Neural progenitor cell (in vitro differentiated cells): ENCODE measurements at regions not wholly inside any gene's neighbourhood (a gene's known extent, or its start where the extent isn't known, plus 50 kb on each side); places are given as distances from the start of the nearest gene placed in this dataset.

Source experiments
- DNase-seq: peaks from one replicate; pipeline ENCODE4 v3.0.0-alpha.2; 2016; ENCODE audit warnings: low spot score
- H2AFZ ChIP-seq: fragments of 200-600 bp; sonication (generic); replicated peaks from 2 replicates; pipeline ENCODE4 v1.6.1; 2016; ENCODE audit warnings: antibody characterized with exemption
- H3F3A ChIP-seq: fragments of 200-600 bp; sonication (generic); 2 replicates; pipeline ENCODE4 v1.6.1; 2016; ENCODE audit warnings: antibody characterized with exemption, low read depth
- H3K27ac ChIP-seq: fragments of 200-600 bp; sonication (generic); 2 replicates; pipeline ENCODE4 v1.5.1; 2016; ENCODE audit warnings: mild to moderate bottlenecking
- H3K27me3 ChIP-seq: fragments of 200-600 bp; sonication (generic); 2 replicates; pipeline ENCODE4 v1.6.1; 2016; ENCODE audit warnings: mild to moderate bottlenecking, moderate library complexity
- H3K36me3 ChIP-seq: fragments of 200-600 bp; sonication (generic); 2 replicates; pipeline ENCODE4 v1.5.1; 2016
- H3K4me1 ChIP-seq: fragments of 200-600 bp; sonication (generic); 2 replicates; pipeline ENCODE4 v1.6.1; 2016; ENCODE audit warnings: mixed run types
- H3K4me2 ChIP-seq: fragments of 200-600 bp; sonication (generic); 2 replicates; pipeline ENCODE4 v1.6.1; 2016
- H3K4me3 ChIP-seq: fragments of 200-600 bp; sonication (generic); 2 replicates; pipeline ENCODE4 v1.5.1; 2016
- H3K79me2 ChIP-seq: fragments of 200-600 bp; sonication (generic); 2 replicates; pipeline ENCODE4 v1.6.1; 2016; ENCODE audit warnings: low read depth
- H3K9ac ChIP-seq: fragments of 200-600 bp; sonication (generic); 2 replicates; pipeline ENCODE4 v1.6.1; 2016
- H3K9me3 ChIP-seq: fragments of 200-600 bp; sonication (generic); 2 replicates; pipeline ENCODE4 v1.5.1; 2016; ENCODE audit warnings: low read depth
- H4K20me1 ChIP-seq: fragments of 200-600 bp; sonication (generic); 2 replicates; pipeline ENCODE4 v1.6.1; 2016; ENCODE audit warnings: low read depth
- H3K27ac Mint-ChIP-seq: 3 replicates; pipeline ENCODE4 v1.8.0; 2021; ENCODE audit warnings: mixed read lengths
- H3K27me3 Mint-ChIP-seq: 2 replicates; pipeline ENCODE4 v1.8.0; 2022; ENCODE audit warnings: low read depth, mild to moderate bottlenecking, inconsistent platforms, moderate library complexity, mixed read lengths; ENCODE audit not compliant: insufficient read depth
- H3K36me3 Mint-ChIP-seq: 3 replicates; pipeline ENCODE4 v1.8.0; 2021; ENCODE audit warnings: mixed read lengths
- H3K4me1 Mint-ChIP-seq: 3 replicates; pipeline ENCODE4 v1.8.0; 2021; ENCODE audit warnings: mixed read lengths
- H3K4me3 Mint-ChIP-seq: 3 replicates; pipeline ENCODE4 v1.8.0; 2021; ENCODE audit warnings: mild to moderate bottlenecking, moderate library complexity, mixed read lengths
- H3K9me3 Mint-ChIP-seq: 3 replicates; pipeline ENCODE4 v1.8.0; 2020; ENCODE audit warnings: mixed read lengths
- CTCF ChIP-seq: fragments of 200-600 bp; sonication (generic); IDR thresholded peaks from 2 replicates; pipeline ENCODE4 v1.5.1; 2017; ENCODE audit warnings: antibody characterized with exemption, mild to moderate bottlenecking
- EZH2 ChIP-seq: fragments of 200-600 bp; sonication (generic); IDR thresholded peaks from 2 replicates; pipeline ENCODE4 v1.6.1; 2017; ENCODE audit warnings: antibody characterized with exemption, mild to moderate bottlenecking, moderate library complexity
- EZH2phosphoT487 ChIP-seq: fragments of 200-600 bp; sonication (generic); IDR thresholded peaks from 2 replicates; pipeline ENCODE4 v1.6.1; 2017; ENCODE audit warnings: antibody characterized with exemption

- Histone ChIP-seq H4K20me1 (no peaks in the 10 kb centered on the region), H3F3A (peaks cover 17% of the 10 kb centered on the region), H3K79me2 (no peaks in the 10 kb centered on the region), H3K4me1 (peaks cover 18% of the 10 kb centered on the region), H3K36me3 (no peaks in the 10 kb centered on the region), H2AFZ (no peak overlapping the region), H3K27me3 (no peaks in the 10 kb centered on the region), H3K27ac (no peak overlapping the region), H3K4me2 (no peak overlapping the region), H3K9ac (no peak overlapping the region), H3K4me3 (no peak overlapping the region), H3K9me3 (no peaks in the 10 kb centered on the region)
- Mint-ChIP-seq H3K4me3 (no peak overlapping the region), H3K4me1 (peaks cover 28% of the 10 kb centered on the region), H3K9me3 (peaks cover 4% of the 10 kb centered on the region), H3K27ac (no peak overlapping the region), H3K36me3 (no peaks in the 10 kb centered on the region), H3K27me3 (peaks cover 32% of the 10 kb centered on the region)
- no peak for DNase-seq
- TF ChIP-seq CTCF (no peak), EZH2 (no peak), EZH2phosphoT487 (no peak)
Measured at GRCh38 chr16:86768228-86768791, 190.0 kb downstream of the FOXL1 start.

GRCh38 chr16:86768999-86769398, 190.7 kb downstream of the FOXL1 start:
- Mint-ChIP-seq H3K36me3 (no peaks in the 10 kb centered on the region), H3K4me3 (no peak overlapping the region), H3K27ac (no peak overlapping the region), H3K9me3 (peaks cover 4% of the 10 kb centered on the region), H3K27me3 (peaks cover 32% of the 10 kb centered on the region), H3K4me1 (peaks cover 30% of the 10 kb centered on the region)
- Histone ChIP-seq H3K9me3 (no peaks in the 10 kb centered on the region), H3K4me3 (no peak overlapping the region), H3K27ac (no peak overlapping the region), H2AFZ (no peak overlapping the region), H3K4me2 (no peak overlapping the region), H3K79me2 (no peaks in the 10 kb centered on the region), H3K36me3 (no peaks in the 10 kb centered on the region), H3K9ac (no peak overlapping the region), H3F3A (peaks cover 23% of the 10 kb centered on the region), H3K27me3 (no peaks in the 10 kb centered on the region), H4K20me1 (no peaks in the 10 kb centered on the region), H3K4me1 (peaks cover 18% of the 10 kb centered on the region)
- no peak for TF ChIP-seq EZH2phosphoT487
- no peak for TF ChIP-seq EZH2
- no peak for TF ChIP-seq CTCF
- no peak for DNase-seq

- no peak for TF ChIP-seq CTCF
- TF ChIP-seq EZH2phosphoT487 = no peak
- TF ChIP-seq EZH2 = no peak
- Histone ChIP-seq H3K9ac (no peak overlapping the region), H3K9me3 (no peaks in the 10 kb centered on the region), H3K27ac (no peak overlapping the region), H4K20me1 (no peaks in the 10 kb centered on the region), H3K4me3 (no peak overlapping the region), H3K79me2 (no peaks in the 10 kb centered on the region), H3F3A (peaks cover 15% of the 10 kb centered on the region), H3K36me3 (no peaks in the 10 kb centered on the region), H3K4me2 (no peak overlapping the region), H3K4me1 (peaks cover 26% of the 10 kb centered on the region), H2AFZ (no peak overlapping the region), H3K27me3 (no peaks in the 10 kb centered on the region)
- Mint-ChIP-seq H3K4me3 (no peak overlapping the region), H3K9me3 (peaks cover 4% of the 10 kb centered on the region), H3K27ac (no peak overlapping the region), H3K27me3 (peaks cover 31% of the 10 kb centered on the region), H3K4me1 (peaks cover 43% of the 10 kb centered on the region), H3K36me3 (no peaks in the 10 kb centered on the region)
- DNase-seq = no peak
Measured at GRCh38 chr16:86771506-86772460, 193.4 kb downstream of the FOXL1 start.
